GM23338 (cell line): ENCODE measurements at regions not wholly inside any gene's neighbourhood (a gene's known extent, or its start where the extent isn't known, plus 50 kb on each side); places are given as distances from the start of the nearest gene placed in this dataset.
A peak's percentile ranks its signal among the peaks of the same experiment; 100 is the strongest.

Source experiments
- ATAC-seq: fragments of 200-7000 bp; cut with Tn5 transposase; 3 replicates; pipeline ENCODE4 v1.9.1; 2020
- DNase-seq: peaks from one replicate; pipeline ENCODE4 v3.0.0-alpha.2; 2015; ENCODE audit warnings: low spot score
- H2AFZ ChIP-seq: fragments of 200-600 bp; sonication (generic); 2 replicates; pipeline ENCODE4 v1.8.0; 2016; ENCODE audit warnings: antibody characterized with exemption, mild to moderate bottlenecking, moderate library complexity
- H3F3A ChIP-seq: fragments of 200-600 bp; sonication (generic); replicated peaks from 2 replicates; pipeline ENCODE4 v1.8.0; 2017; ENCODE audit warnings: antibody characterized with exemption, mixed run types, low read depth
- H3K27ac ChIP-seq: fragments of 200-600 bp; sonication (generic); 2 replicates; pipeline ENCODE4 v1.6.1; 2016; ENCODE audit warnings: low read depth
- H3K27me3 ChIP-seq: fragments of 200-600 bp; sonication (generic); 2 replicates; pipeline ENCODE4 v1.8.0; 2016; ENCODE audit warnings: mild to moderate bottlenecking, mixed run types, moderate library complexity; ENCODE audit not compliant: insufficient read depth
- H3K36me3 ChIP-seq: fragments of 200-600 bp; sonication (generic); 2 replicates; pipeline ENCODE4 v1.8.0; 2016; ENCODE audit warnings: mild to moderate bottlenecking; ENCODE audit not compliant: insufficient read depth
- H3K4me1 ChIP-seq: fragments of 200-600 bp; sonication (generic); 2 replicates; pipeline ENCODE4 v1.8.0; 2016; ENCODE audit warnings: mild to moderate bottlenecking, moderate library complexity; ENCODE audit not compliant: insufficient read depth
- H3K4me2 ChIP-seq: fragments of 200-600 bp; sonication (generic); 2 replicates; pipeline ENCODE4 v1.7.1; 2017; ENCODE audit warnings: mixed run types
- H3K4me3 ChIP-seq: fragments of 200-600 bp; sonication (generic); 2 replicates; pipeline ENCODE4 v1.6.1; 2016; ENCODE audit warnings: mixed run types
- H3K79me2 ChIP-seq: fragments of 200-600 bp; sonication (generic); replicated peaks from 2 replicates; pipeline ENCODE4 v1.8.0; 2017; ENCODE audit warnings: mild to moderate bottlenecking; ENCODE audit not compliant: insufficient read depth
- H3K9me2 ChIP-seq: fragments of 200-600 bp; sonication (generic); 2 replicates; pipeline ENCODE4 v1.8.0; 2017; ENCODE audit not compliant: insufficient read depth
- H4K20me1 ChIP-seq: fragments of 200-600 bp; sonication (generic); replicated peaks from 2 replicates; pipeline ENCODE4 v1.8.0; 2017; ENCODE audit warnings: mild to moderate bottlenecking; ENCODE audit not compliant: insufficient read depth
- H3K27ac Mint-ChIP-seq: 2 replicates; pipeline ENCODE4 v1.8.0; 2020; ENCODE audit warnings: inconsistent platforms, mild to moderate bottlenecking, moderate library complexity, mixed read lengths
- H3K27me3 Mint-ChIP-seq: 3 replicates; pipeline ENCODE4 v1.8.0; 2022; ENCODE audit warnings: low read depth, mild to moderate bottlenecking, moderate library complexity, mixed read lengths, inconsistent platforms; ENCODE audit not compliant: insufficient read depth, poor library complexity
- H3K36me3 Mint-ChIP-seq: 3 replicates; pipeline ENCODE4 v1.8.0; 2021; ENCODE audit warnings: low read depth, mild to moderate bottlenecking, inconsistent platforms, moderate library complexity, mixed read lengths
- H3K4me1 Mint-ChIP-seq: 3 replicates; pipeline ENCODE4 v1.8.0; 2020; ENCODE audit warnings: mild to moderate bottlenecking, inconsistent platforms, mixed read lengths
- H3K4me3 Mint-ChIP-seq: 3 replicates; pipeline ENCODE4 v1.8.0; 2021; ENCODE audit warnings: moderate library complexity, mild to moderate bottlenecking, inconsistent platforms, mixed read lengths
- H3K9me3 Mint-ChIP-seq: 3 replicates; pipeline ENCODE4 v1.8.0; 2020; ENCODE audit warnings: moderate library complexity, mild to moderate bottlenecking, inconsistent platforms, mixed read lengths
- ETS1 ChIP-seq: IDR thresholded peaks from 2 replicates; pipeline ENCODE4 v1.6.1; 2016; ENCODE audit warnings: antibody characterized with exemption
- EZH2phosphoT487 ChIP-seq: fragments of 200-600 bp; sonication (generic); IDR thresholded peaks from one replicate; pipeline ENCODE4 v1.8.1; 2018; ENCODE audit warnings: antibody characterized with exemption; ENCODE audit not compliant: unreplicated experiment
- JUNB ChIP-seq: IDR thresholded peaks from one replicate; pipeline ENCODE4 v1.6.1; 2016; ENCODE audit warnings: antibody characterized with exemption; ENCODE audit not compliant: unreplicated experiment
- NANOG ChIP-seq: IDR thresholded peaks from 2 replicates; pipeline ENCODE4 v1.6.1; 2016; ENCODE audit warnings: antibody characterized with exemption, borderline replicate concordance
- POLR2AphosphoS5 ChIP-seq: IDR thresholded peaks from 2 replicates; pipeline ENCODE4 v1.6.1; 2016; ENCODE audit warnings: antibody characterized with exemption, low read depth
- REST ChIP-seq: IDR thresholded peaks from one replicate; pipeline ENCODE4 v1.6.1; 2018; ENCODE audit warnings: antibody characterized with exemption; ENCODE audit not compliant: unreplicated experiment
- STAT1 ChIP-seq: IDR thresholded peaks from one replicate; pipeline ENCODE4 v1.6.1; 2016; ENCODE audit warnings: antibody characterized with exemption; ENCODE audit not compliant: unreplicated experiment
- ZNF114 ChIP-seq: fragments of 250-450 bp; sonication (Bioruptor Pico); IDR thresholded peaks from 2 replicates; pipeline ENCODE4 v1.5.0; 2020; ENCODE audit warnings: mild to moderate bottlenecking, moderate library complexity
- ZNF331 ChIP-seq: fragments of 250-450 bp; sonication (Bioruptor Pico); IDR thresholded peaks from 2 replicates; pipeline ENCODE4 v1.5.0; 2020; ENCODE audit warnings: low read depth, mild to moderate bottlenecking, moderate library complexity
- TF ChIP-seq, protein P1 (sequence below), 2 experiments: fragments of 200-600 bp in 1 of 2; sonication (generic) in 1 of 2; conservative IDR thresholded peaks; 2 replicates each; pipeline versions ENCODE4 v1.5.1 to v1.6.1; 2016 to 2017; ENCODE audit warnings: antibody characterized with exemption in 2 of 2, low read depth in 2 of 2, mild to moderate bottlenecking in 2 of 2, moderate library complexity in 1 of 2

DNA sequence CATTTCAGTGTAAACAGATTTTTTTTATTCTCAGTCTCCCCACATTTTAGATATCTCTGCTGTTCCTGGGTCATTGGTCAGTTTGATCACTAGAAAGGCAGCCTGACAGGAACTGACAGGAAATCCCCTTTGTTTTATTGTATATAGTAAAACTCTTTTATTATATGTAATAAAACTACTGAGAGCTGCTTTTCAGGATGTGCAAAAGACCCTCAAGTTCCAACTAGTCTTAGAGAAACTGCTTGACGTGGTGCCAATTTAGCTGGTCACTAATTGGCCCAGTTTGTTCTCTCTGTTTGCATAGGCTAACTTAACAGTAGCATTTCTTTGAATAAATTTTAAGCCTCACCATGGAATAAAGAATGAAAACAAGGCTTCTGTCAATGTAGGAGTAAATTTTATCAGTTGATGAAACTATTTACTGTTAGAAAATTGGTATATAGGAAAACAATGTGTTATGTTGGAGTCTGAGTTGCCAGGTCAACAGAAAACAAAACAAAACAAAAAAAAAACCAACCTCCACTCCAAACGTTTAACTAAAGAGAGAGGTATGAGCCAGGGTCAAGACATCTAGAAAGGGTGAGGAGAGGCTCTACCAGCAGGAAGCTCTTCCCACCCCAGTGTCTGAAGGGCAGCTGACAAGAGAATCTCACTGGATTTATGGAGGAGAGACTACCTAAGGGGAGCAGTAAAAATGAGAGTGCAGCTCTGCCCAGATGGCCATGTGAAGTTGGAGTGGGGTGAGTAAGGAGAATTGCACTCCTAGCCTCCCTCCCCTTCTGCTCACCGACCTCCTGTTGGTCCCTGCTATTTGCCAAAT, 184.6 kb downstream of the ST6GAL2 start:
- H3K27ac Mint-ChIP-seq: no peak overlapping the region
- Histone ChIP-seq H3K27me3 (no peaks in the 10 kb centered on the region), H3K4me3 (no peak overlapping the region), H2AFZ (peak overlapping the region; percentile 63; the same call in 1 of the 2 replicates), H3K4me1 (no peaks in the 10 kb centered on the region), H3K27ac (no peak overlapping the region), H4K20me1 (no peaks in the 10 kb centered on the region), H3K36me3 (no peaks in the 10 kb centered on the region), H3F3A (no peaks in the 10 kb centered on the region), H3K9me2 (peaks cover 15% of the 10 kb centered on the region), H3K79me2 (no peaks in the 10 kb centered on the region), H3K4me2 (no peak overlapping the region)
- no peaks in the 10 kb centered on the region for H3K27me3 Mint-ChIP-seq
- H3K4me1 Mint-ChIP-seq: no peaks in the 10 kb centered on the region
- no peaks in the 10 kb centered on the region for H3K36me3 Mint-ChIP-seq
- DNase-seq (no peak), ATAC-seq (no peak)
- no peaks in the 10 kb centered on the region; the same call in 2 of the 3 replicates for H3K9me3 Mint-ChIP-seq
- TF ChIP-seq EZH2phosphoT487 (no peak), NANOG (no peak), JUNB (no peak), STAT1 (no peak), ZNF114 (CRISPR knock-in tag) (no peak), POLR2AphosphoS5 (no peak), REST (no peak), ZNF331 (CRISPR knock-in tag) (no peak), ETS1 (no peak)
- TF ChIP-seq, protein P1, sequence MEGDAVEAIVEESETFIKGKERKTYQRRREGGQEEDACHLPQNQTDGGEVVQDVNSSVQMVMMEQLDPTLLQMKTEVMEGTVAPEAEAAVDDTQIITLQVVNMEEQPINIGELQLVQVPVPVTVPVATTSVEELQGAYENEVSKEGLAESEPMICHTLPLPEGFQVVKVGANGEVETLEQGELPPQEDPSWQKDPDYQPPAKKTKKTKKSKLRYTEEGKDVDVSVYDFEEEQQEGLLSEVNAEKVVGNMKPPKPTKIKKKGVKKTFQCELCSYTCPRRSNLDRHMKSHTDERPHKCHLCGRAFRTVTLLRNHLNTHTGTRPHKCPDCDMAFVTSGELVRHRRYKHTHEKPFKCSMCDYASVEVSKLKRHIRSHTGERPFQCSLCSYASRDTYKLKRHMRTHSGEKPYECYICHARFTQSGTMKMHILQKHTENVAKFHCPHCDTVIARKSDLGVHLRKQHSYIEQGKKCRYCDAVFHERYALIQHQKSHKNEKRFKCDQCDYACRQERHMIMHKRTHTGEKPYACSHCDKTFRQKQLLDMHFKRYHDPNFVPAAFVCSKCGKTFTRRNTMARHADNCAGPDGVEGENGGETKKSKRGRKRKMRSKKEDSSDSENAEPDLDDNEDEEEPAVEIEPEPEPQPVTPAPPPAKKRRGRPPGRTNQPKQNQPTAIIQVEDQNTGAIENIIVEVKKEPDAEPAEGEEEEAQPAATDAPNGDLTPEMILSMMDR (conservative IDR thresholded peaks at IDR 0.05; ENCODE audit: low read depth in 2 of 2): no peak
- H3K4me3 Mint-ChIP-seq: no peak overlapping the region
